ENCODE measurements at regions not wholly inside any gene's neighbourhood (a gene's known extent, or its start where the extent isn't known, plus 50 kb on each side); places are given as distances from the start of the nearest gene placed in this dataset.
A peak's percentile ranks its signal among the peaks of the same experiment; 100 is the strongest.

DNA sequence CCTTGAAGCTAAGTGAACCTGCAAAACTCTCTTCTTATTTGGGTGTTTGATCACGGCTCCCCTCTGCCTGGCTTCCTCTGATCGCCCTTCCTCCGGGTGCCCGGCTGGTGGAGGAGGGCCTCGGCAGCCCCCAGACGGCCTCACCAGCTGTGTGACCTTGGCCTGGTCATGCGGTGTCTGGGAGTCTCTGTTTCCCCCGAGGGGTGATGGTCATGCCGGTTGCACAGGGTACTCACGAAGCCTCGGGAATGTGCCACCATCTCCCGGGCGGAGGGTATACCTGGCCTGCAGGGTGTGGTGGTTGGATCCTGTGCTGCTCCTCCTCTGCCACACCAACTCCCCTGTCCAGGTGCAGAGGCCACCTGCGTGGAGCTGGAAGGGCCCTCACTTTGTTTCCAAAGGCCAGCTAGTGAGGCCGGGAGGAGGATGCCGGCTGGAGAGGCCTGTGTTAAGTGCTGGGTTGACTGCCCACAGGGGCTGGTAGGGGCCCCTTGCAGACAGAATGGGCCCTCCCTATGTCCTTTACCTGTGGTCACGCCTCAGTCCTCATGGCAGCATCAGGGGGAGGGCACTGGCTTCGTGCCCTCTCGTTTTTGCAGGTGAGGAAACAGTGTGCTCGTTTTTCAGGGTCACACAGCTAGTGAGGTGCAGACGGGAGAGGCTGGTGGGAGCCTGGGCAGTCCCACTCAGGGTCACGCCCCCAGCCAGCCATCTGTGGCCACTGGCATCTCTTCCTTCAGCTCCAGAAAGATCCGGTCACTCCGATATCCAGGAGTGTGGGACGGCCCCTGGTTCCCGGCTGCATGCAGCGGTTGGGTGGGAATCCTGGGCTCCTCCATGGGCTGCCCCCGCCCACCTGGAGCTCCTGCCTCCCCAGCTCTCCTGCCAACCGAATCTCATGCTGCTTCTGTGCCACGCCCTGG is 148.5 kb upstream of the GSE1 start:
- Histone ChIP-seq H3K23ac (ENCODE audit: low read depth, low read length) (no peak overlapping the region), H2AFZ (replicated peaks; ENCODE audit: low read length, poor library complexity) (no peak overlapping the region), H3K56ac (ENCODE audit: extremely low read depth, insufficient read depth, low read length) (no peak overlapping the region), H3K18ac (ENCODE audit: low read depth, low read length) (no peak overlapping the region), H3K27me3 (ENCODE audit: control insufficient read depth, insufficient read depth, low read length) (no peaks in the 10 kb centered on the region), H3K4me2 (ENCODE audit: low read depth, low read length) (no peak overlapping the region), H3K9ac (ENCODE audit: low read depth, low read length) (no peak overlapping the region), H3K4me1 (ENCODE audit: control insufficient read depth, insufficient read depth, low read length) (peaks cover 33% of the 10 kb centered on the region), H3K4me3 (ENCODE audit: insufficient read depth, low read depth, low read length) (no peak overlapping the region), H4K20me1 (ENCODE audit: insufficient read depth, low read length) (peaks cover 77% of the 10 kb centered on the region), H2AK5ac (ENCODE audit: low read depth, low read length) (0 out of 2 replicates have a peak overlapping the region, but pooled peaks have one; percentile 14), H3K9me1 (ENCODE audit: insufficient read depth, low read length) (peaks cover 17% of the 10 kb centered on the region), H3K79me1 (ENCODE audit: low read depth in 1 of 2, low read length in 2 of 2) (peaks cover 11 to 42% of the 10 kb centered on the region in 2 experiments), H4K91ac (ENCODE audit: insufficient read depth, low read depth, low read length) (no peak overlapping the region), H3K4ac (ENCODE audit: low read depth, low read length) (no peak overlapping the region), H2BK15ac (ENCODE audit: low read depth, low read length) (no peak overlapping the region; the same call in 2 of the 3 replicates), H4K5ac (ENCODE audit: low read depth, low read length) (no peak overlapping the region), H2BK5ac (ENCODE audit: low read depth, low read length, poor library complexity, severe bottlenecking) (no peak overlapping the region), H4K8ac (ENCODE audit: low read depth in 2 of 2, low read length in 2 of 2) (no peak overlapping the region), H2BK20ac (ENCODE audit: low read depth, low read length) (no peak overlapping the region), H2AK9ac (replicated peaks; ENCODE audit: low read depth, low read length, poor library complexity) (no peak overlapping the region), H3K36me3 (ENCODE audit: control insufficient read depth, insufficient read depth, low read length) (no peaks in the 10 kb centered on the region), H3K27ac (ENCODE audit: insufficient read depth, low read length) (no peak overlapping the region), H3K9me3 (ENCODE audit: control insufficient read depth, insufficient read depth, low read length) (no peaks in the 10 kb centered on the region), H3K14ac (replicated peaks; ENCODE audit: low read depth, low read length) (no peak overlapping the region), H2BK120ac (ENCODE audit: low read depth, low read length) (no peak overlapping the region)
- ATAC-seq (ENCODE audit: low read depth) (no peak), DNase-seq (no peak)
- intact Hi-C loops (cut with micrococcal nuclease) = no loop called here
- in situ Hi-C loops (cut with MboI; ENCODE audit: low sequenced_read_pairs) = no loop called here
- ChIA-PET CTCF (interaction anchor here (1.3 kb wide), 1 partner anchor 45 kb away, joined by 3 read pairs; no protein-coding TSS in a partner anchor), POLR2A (ENCODE audit: unreplicated experiment) (no interaction called here)
- WGBS, 2 experiments (ENCODE audit: extremely low coverage in 2 of 2, insufficient read length in 1 of 2) = 93% methylated on average over 12 of the region's 30 CpGs; no CpG with 5 or more reads in 1 of the 2 experiments
- BruUV-seq (replicated peaks) = no TSS peak
- dilution Hi-C loops (cut with HindIII; ENCODE audit: low sequenced_read_pairs, unreplicated experiment) = no loop called here
- no peak for TF ChIP-seq MAZ (IDR thresholded peaks at IDR 0.05; ENCODE audit: borderline replicate concordance, low read depth, low read length)
- no peak for TF ChIP-seq POLR2A (IDR thresholded peaks at IDR 0.05; ENCODE audit: low read depth, low read length)
- TF ChIP-seq, protein P1, sequence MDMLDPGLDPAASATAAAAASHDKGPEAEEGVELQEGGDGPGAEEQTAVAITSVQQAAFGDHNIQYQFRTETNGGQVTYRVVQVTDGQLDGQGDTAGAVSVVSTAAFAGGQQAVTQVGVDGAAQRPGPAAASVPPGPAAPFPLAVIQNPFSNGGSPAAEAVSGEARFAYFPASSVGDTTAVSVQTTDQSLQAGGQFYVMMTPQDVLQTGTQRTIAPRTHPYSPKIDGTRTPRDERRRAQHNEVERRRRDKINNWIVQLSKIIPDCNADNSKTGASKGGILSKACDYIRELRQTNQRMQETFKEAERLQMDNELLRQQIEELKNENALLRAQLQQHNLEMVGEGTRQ (IDR thresholded peaks at IDR 0.05; ENCODE audit: low read depth, low read length) = no peak
- TF ChIP-seq RCOR1 (IDR thresholded peaks at IDR 0.05; ENCODE audit: insufficient replicate concordance, low read length) = no peak
- no peak for TF ChIP-seq CEBPB (IDR thresholded peaks at IDR 0.05; ENCODE audit: low read depth, low read length)
- TF ChIP-seq, protein P2, sequence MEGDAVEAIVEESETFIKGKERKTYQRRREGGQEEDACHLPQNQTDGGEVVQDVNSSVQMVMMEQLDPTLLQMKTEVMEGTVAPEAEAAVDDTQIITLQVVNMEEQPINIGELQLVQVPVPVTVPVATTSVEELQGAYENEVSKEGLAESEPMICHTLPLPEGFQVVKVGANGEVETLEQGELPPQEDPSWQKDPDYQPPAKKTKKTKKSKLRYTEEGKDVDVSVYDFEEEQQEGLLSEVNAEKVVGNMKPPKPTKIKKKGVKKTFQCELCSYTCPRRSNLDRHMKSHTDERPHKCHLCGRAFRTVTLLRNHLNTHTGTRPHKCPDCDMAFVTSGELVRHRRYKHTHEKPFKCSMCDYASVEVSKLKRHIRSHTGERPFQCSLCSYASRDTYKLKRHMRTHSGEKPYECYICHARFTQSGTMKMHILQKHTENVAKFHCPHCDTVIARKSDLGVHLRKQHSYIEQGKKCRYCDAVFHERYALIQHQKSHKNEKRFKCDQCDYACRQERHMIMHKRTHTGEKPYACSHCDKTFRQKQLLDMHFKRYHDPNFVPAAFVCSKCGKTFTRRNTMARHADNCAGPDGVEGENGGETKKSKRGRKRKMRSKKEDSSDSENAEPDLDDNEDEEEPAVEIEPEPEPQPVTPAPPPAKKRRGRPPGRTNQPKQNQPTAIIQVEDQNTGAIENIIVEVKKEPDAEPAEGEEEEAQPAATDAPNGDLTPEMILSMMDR (conservative IDR thresholded peaks at IDR 0.05; ENCODE audit: low read depth, low read length) = no peak
- TF ChIP-seq NFE2L2 (IDR thresholded peaks at IDR 0.05; ENCODE audit: low read depth, low read length) = no peak
- TF ChIP-seq RAD21 (IDR thresholded peaks at IDR 0.05; ENCODE audit: low read length) = no peak
- no peak for TF ChIP-seq RFX5 (IDR thresholded peaks at IDR 0.05; ENCODE audit: low read depth, low read length)
- no peak for TF ChIP-seq SMC3 (IDR thresholded peaks at IDR 0.05; ENCODE audit: low read depth, low read length)
- TF ChIP-seq, protein P3, sequence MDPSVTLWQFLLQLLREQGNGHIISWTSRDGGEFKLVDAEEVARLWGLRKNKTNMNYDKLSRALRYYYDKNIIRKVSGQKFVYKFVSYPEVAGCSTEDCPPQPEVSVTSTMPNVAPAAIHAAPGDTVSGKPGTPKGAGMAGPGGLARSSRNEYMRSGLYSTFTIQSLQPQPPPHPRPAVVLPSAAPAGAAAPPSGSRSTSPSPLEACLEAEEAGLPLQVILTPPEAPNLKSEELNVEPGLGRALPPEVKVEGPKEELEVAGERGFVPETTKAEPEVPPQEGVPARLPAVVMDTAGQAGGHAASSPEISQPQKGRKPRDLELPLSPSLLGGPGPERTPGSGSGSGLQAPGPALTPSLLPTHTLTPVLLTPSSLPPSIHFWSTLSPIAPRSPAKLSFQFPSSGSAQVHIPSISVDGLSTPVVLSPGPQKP (IDR thresholded peaks at IDR 0.05; ENCODE audit: borderline replicate concordance, low read depth, low read length) = no peak
- no peak for TF ChIP-seq FOS (IDR thresholded peaks at IDR 0.05; ENCODE audit: low read depth, low read length)
- TF ChIP-seq CHD1 (IDR thresholded peaks at IDR 0.05; ENCODE audit: low read depth, low read length) = no peak
- TF ChIP-seq BHLHE40 (IDR thresholded peaks at IDR 0.05; ENCODE audit: low read depth, low read length) = no peak
- no peak for TF ChIP-seq MAFK (IDR thresholded peaks at IDR 0.05; ENCODE audit: low read depth, low read length)

All from IMR-90 (cell line).